NOMO-1 treated with dmso at 0.1 percent for 144 hours (cell line): ENCODE measurements at regions not wholly inside any gene's neighbourhood (a gene's known extent, or its start where the extent isn't known, plus 50 kb on each side); places are given as distances from the start of the nearest gene placed in this dataset.

Experiments used
- DNase-seq: peaks from one replicate; lab custom pipeline; 2025; ENCODE audit not compliant: unreplicated experiment; lab: John Stamatoyannopoulos, UW

GRCh38 chr10:36704124-36704523, 421.3 kb upstream of the ANKRD30A start:
- no peak for DNase-seq

GRCh38 chr10:36703179-36703578, 422.2 kb upstream of the ANKRD30A start:
- no peak for DNase-seq

GRCh38 chr10:36700123-36700522, 425.3 kb upstream of the ANKRD30A start:
- DNase-seq = no peak

GRCh38 chr10:36692759-36693158, 432.6 kb upstream of the ANKRD30A start:
- DNase-seq = no peak

GRCh38 chr10:36688717-36689116, 436.7 kb upstream of the ANKRD30A start:
- no peak for DNase-seq

- no peak for DNase-seq
Measured at GRCh38 chr10:36683421-36683820, 442.0 kb upstream of the ANKRD30A start.

- no peak for DNase-seq
Measured at GRCh38 chr10:36681751-36682632, 443.4 kb upstream of the ANKRD30A start.

GRCh38 chr10:36679554-36679953, 445.8 kb upstream of the ANKRD30A start:
- no peak for DNase-seq

- DNase-seq = no peak
Measured at GRCh38 chr10:36677431-36677768, 448.0 kb upstream of the ANKRD30A start.

- DNase-seq = no peak
Measured at GRCh38 chr10:36676756-36677430, 448.5 kb upstream of the ANKRD30A start.

GRCh38 chr10:36676321-36676720, 449.1 kb upstream of the ANKRD30A start:
- no peak for DNase-seq

GRCh38 chr10:36675458-36675880, 449.9 kb upstream of the ANKRD30A start:
- DNase-seq = no peak

- DNase-seq = no peak
Measured at GRCh38 chr10:36671607-36672006, 453.8 kb upstream of the ANKRD30A start.

- DNase-seq = no peak
Measured at GRCh38 chr10:36670621-36671402, 454.6 kb upstream of the ANKRD30A start.

- no peak for DNase-seq
Measured at GRCh38 chr10:36669615-36670352, 455.6 kb upstream of the ANKRD30A start.

- no peak for DNase-seq
Measured at GRCh38 chr10:36666451-36666850, 458.9 kb upstream of the ANKRD30A start.

GRCh38 chr10:36662571-36662970, 462.8 kb upstream of the ANKRD30A start:
- DNase-seq = no peak

- no peak for DNase-seq
Measured at GRCh38 chr10:36650274-36650673, 475.1 kb upstream of the ANKRD30A start.

- no peak for DNase-seq
Measured at GRCh38 chr10:36647540-36647939, 477.9 kb upstream of the ANKRD30A start.

- DNase-seq = no peak
Measured at GRCh38 chr10:36640626-36641025, 484.8 kb upstream of the ANKRD30A start.
